ENCODE measurements at regions not wholly inside any gene's neighbourhood (a gene's known extent, or its start where the extent isn't known, plus 50 kb on each side); places are given as distances from the start of the nearest gene placed in this dataset.

DNA sequence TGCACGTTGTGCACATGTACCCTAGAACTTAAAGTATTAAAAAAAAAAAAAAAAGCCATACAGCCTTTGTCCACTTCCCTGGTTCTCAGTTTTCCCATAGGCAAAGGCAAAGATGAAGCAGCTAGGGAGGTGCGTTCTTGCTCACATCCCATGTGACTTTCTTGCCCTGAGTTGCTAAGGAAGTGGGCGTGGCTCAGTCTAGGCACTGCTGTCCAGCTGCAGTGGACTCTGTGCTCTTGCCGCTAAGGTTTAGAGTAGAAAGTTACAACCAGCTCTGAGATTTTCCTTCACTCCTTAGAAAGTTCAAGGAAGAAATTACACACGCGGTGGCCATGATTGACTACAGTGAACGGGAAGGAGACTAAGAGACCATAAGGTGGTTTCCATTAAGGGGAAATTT is 144.7 kb downstream of the NAA11 start:
- Histone ChIP-seq H2BK15ac (ENCODE audit: low read depth, low read length) (no peak overlapping the region), H2AK5ac (ENCODE audit: insufficient read length, low read length) (no peak overlapping the region), H3K4ac (ENCODE audit: low read depth, low read length) (no peak overlapping the region), H3K9ac (ENCODE audit: extremely low read depth, insufficient read length, low read length) (no peak overlapping the region), H3K9me3 (ENCODE audit: control insufficient read depth, low read depth, low read length) (no peaks in the 10 kb centered on the region), H2BK12ac (ENCODE audit: insufficient read length, low read depth, low read length) (no peak overlapping the region), H3K18ac (ENCODE audit: insufficient read length, low read depth, low read length) (no peak overlapping the region), H3K23me2 (ENCODE audit: insufficient read length, low read depth, low read length, poor library complexity, severe bottlenecking) (no peaks in the 10 kb centered on the region), H2BK5ac (ENCODE audit: insufficient read length, low read length) (no peak overlapping the region), H2BK120ac (ENCODE audit: low read depth, low read length, poor library complexity, severe bottlenecking) (no peak overlapping the region), H3K23ac (ENCODE audit: insufficient read length, low read depth, low read length) (no peak overlapping the region), H4K5ac (ENCODE audit: insufficient read length, low read depth, low read length) (no peak overlapping the region), H3K27ac (ENCODE audit: insufficient read length, low read depth, low read length) (no peak overlapping the region), H3K4me2 (ENCODE audit: insufficient read depth, insufficient read length, low read length) (no peak overlapping the region), H3K79me1 (ENCODE audit: insufficient read depth, low read depth, low read length, poor library complexity, severe bottlenecking) (no peaks in the 10 kb centered on the region), H2BK20ac (ENCODE audit: low read depth, low read length, poor library complexity, severe bottlenecking) (no peak overlapping the region), H2AFZ (ENCODE audit: low read length) (no peak overlapping the region), H4K8ac (replicated peaks; ENCODE audit: insufficient read length, low read depth, low read length) (no peak overlapping the region), H3K79me2 (ENCODE audit: insufficient read depth, low read length) (no peaks in the 10 kb centered on the region), H3K14ac (ENCODE audit: insufficient read depth, low read length) (no peak overlapping the region), H4K20me1 (ENCODE audit: control insufficient read depth, insufficient read depth, insufficient read length) (no peaks in the 10 kb centered on the region), H3T11ph (ENCODE audit: low read length) (no peak overlapping the region), H4K91ac (ENCODE audit: insufficient read length, low read depth, low read length) (no peak overlapping the region), H3K56ac (ENCODE audit: insufficient read length, low read depth, low read length) (no peak overlapping the region), H3K27me3 (ENCODE audit: insufficient read depth, low read length) (no peaks in the 10 kb centered on the region), H3K4me1 (ENCODE audit: insufficient read depth, low read length) (no peaks in the 10 kb centered on the region)
- Mint-ChIP-seq H3K9me3 (no peaks in the 10 kb centered on the region; a peak in 1 of 5 replicates), H3K27me3 (ENCODE audit: low read depth) (no peaks in the 10 kb centered on the region), H3K27ac (no peak overlapping the region), H3K4me1 (no peaks in the 10 kb centered on the region), H3K4me3 (no peak overlapping the region), H3K36me3 (ENCODE audit: insufficient read depth in 1 of 3, low read depth in 3 of 3) (no peaks in the 10 kb centered on the region)
- DNase-seq: no peak
- TF ChIP-seq, protein P1, sequence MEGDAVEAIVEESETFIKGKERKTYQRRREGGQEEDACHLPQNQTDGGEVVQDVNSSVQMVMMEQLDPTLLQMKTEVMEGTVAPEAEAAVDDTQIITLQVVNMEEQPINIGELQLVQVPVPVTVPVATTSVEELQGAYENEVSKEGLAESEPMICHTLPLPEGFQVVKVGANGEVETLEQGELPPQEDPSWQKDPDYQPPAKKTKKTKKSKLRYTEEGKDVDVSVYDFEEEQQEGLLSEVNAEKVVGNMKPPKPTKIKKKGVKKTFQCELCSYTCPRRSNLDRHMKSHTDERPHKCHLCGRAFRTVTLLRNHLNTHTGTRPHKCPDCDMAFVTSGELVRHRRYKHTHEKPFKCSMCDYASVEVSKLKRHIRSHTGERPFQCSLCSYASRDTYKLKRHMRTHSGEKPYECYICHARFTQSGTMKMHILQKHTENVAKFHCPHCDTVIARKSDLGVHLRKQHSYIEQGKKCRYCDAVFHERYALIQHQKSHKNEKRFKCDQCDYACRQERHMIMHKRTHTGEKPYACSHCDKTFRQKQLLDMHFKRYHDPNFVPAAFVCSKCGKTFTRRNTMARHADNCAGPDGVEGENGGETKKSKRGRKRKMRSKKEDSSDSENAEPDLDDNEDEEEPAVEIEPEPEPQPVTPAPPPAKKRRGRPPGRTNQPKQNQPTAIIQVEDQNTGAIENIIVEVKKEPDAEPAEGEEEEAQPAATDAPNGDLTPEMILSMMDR (conservative IDR thresholded peaks at IDR 0.05): no peak
- WGBS (ENCODE audit: extremely low coverage, insufficient read length, low lambda C conversion rate): no CpG with 5 or more reads among the region's 7 CpGs

All from H9 (cell line).